GM19025 (cell line): ENCODE measurements at regions not wholly inside any gene's neighbourhood (a gene's known extent, or its start where the extent isn't known, plus 50 kb on each side); places are given as distances from the start of the nearest gene placed in this dataset.

Experiments used
- ATAC-seq: cut with Tn5 transposase; IDR thresholded peaks from one replicate; pipeline ENCODE4 v1.9.1; 2021; ENCODE audit warnings: mild to moderate bottlenecking, low read depth, moderate library complexity; ENCODE audit not compliant: unreplicated experiment

GRCh38 chr1:198102454-198102827, 54.4 kb upstream of the NEK7 start:
- no peak for ATAC-seq

- ATAC-seq, result no peak
Observed at GRCh38 chr1:198105185-198105584, 51.6 kb upstream of the NEK7 start.

GRCh38 chr1:198106011-198106410, 50.8 kb upstream of the NEK7 start:
- no peak for ATAC-seq
